ENCODE measurements at regions not wholly inside any gene's neighbourhood (a gene's known extent, or its start where the extent isn't known, plus 50 kb on each side); places are given as distances from the start of the nearest gene placed in this dataset.

DNA sequence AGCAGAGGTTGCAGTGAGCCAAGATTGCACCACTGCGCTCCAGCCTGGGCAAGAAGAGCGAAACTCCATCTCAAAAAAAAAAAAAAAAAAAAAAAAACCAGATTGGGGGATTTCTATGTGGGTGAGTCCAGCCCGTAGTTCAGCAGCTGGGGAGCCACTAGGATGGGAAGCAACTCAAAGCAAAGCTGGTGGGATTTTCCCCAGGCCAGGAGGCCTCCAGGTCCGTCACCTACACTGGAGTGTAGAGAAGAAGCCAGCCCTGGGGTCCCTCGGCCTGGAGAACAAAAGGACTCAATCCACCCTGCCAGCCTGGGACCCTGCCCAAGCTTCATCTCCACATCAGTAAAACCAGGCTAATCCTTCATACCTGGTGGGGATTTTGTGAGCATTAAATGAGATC lies 121.3 kb upstream of the CACNA1A start:
- TF ChIP-seq, protein P1, sequence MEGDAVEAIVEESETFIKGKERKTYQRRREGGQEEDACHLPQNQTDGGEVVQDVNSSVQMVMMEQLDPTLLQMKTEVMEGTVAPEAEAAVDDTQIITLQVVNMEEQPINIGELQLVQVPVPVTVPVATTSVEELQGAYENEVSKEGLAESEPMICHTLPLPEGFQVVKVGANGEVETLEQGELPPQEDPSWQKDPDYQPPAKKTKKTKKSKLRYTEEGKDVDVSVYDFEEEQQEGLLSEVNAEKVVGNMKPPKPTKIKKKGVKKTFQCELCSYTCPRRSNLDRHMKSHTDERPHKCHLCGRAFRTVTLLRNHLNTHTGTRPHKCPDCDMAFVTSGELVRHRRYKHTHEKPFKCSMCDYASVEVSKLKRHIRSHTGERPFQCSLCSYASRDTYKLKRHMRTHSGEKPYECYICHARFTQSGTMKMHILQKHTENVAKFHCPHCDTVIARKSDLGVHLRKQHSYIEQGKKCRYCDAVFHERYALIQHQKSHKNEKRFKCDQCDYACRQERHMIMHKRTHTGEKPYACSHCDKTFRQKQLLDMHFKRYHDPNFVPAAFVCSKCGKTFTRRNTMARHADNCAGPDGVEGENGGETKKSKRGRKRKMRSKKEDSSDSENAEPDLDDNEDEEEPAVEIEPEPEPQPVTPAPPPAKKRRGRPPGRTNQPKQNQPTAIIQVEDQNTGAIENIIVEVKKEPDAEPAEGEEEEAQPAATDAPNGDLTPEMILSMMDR (IDR thresholded peaks at IDR 0.05), result no peak
- TF ChIP-seq POLR2A (IDR thresholded peaks at IDR 0.05) (no peak), POLR2AphosphoS5 (IDR thresholded peaks at IDR 0.05; ENCODE audit: insufficient read depth in 1 of 2, low read depth in 1 of 2) (no peak)
